OCI-LY3 (cell line): ENCODE measurements at regions not wholly inside any gene's neighbourhood (a gene's known extent, or its start where the extent isn't known, plus 50 kb on each side); places are given as distances from the start of the nearest gene placed in this dataset.

Experiments
- H2AFZ ChIP-seq: fragments of 200-600, 300-600 bp; shearing (Covaris generic); 2 replicates; pipeline ENCODE4 v1.6.0; 2014; ENCODE audit warnings: antibody characterized with exemption, low read depth, low read length
- H3K27ac ChIP-seq: fragments of 200-600, 300-600 bp; sonication (generic); 2 replicates; pipeline ENCODE4 v1.5.1; 2014; ENCODE audit warnings: mild to moderate bottlenecking, low read length, moderate library complexity, mixed read lengths
- H3K27me3 ChIP-seq: fragments of 200-600, 300-600 bp; sonication (generic); 2 replicates; pipeline ENCODE4 v1.6.1; 2014; ENCODE audit warnings: low read depth, low read length, mixed read lengths
- H3K36me3 ChIP-seq: fragments of 200-600, 300-600 bp; sonication (generic); replicated peaks from 2 replicates; pipeline ENCODE3; 2014; ENCODE audit warnings: low read depth, low read length, mixed read lengths
- H3K4me1 ChIP-seq: fragments of 300-600, 200-600 bp; sonication (generic); 2 replicates; pipeline ENCODE4 v1.6.1; 2014; ENCODE audit warnings: low read length, mixed read lengths
- H3K4me2 ChIP-seq: fragments of 200-600, 300-600 bp; sonication (generic); 2 replicates; pipeline ENCODE4 v1.6.1; 2014; ENCODE audit warnings: low read length, mixed read lengths
- H3K4me3 ChIP-seq: fragments of 300-600, 200-600 bp; sonication (generic); 2 replicates; pipeline ENCODE4 v1.5.1; 2014; ENCODE audit warnings: antibody characterized with exemption, mild to moderate bottlenecking, low read length, moderate library complexity
- H3K79me2 ChIP-seq: fragments of 300-600, 200-600 bp; shearing (Covaris generic); 2 replicates; pipeline ENCODE4 v1.6.1; 2014; ENCODE audit warnings: mild to moderate bottlenecking, low read length, mixed read lengths
- H3K9ac ChIP-seq: fragments of 300-600, 200-600 bp; shearing (Covaris generic); 2 replicates; pipeline ENCODE4 v1.6.0; 2014; ENCODE audit warnings: mild to moderate bottlenecking, low read length, moderate library complexity
- H3K9me3 ChIP-seq: fragments of 200-600, 300-600 bp; shearing (Covaris generic); 2 replicates; pipeline ENCODE4 v1.6.1; 2014; ENCODE audit warnings: low read length, mixed read lengths; ENCODE audit not compliant: insufficient read depth
- H4K20me1 ChIP-seq: fragments of 200-600, 300-600 bp; sonication (generic); 2 replicates; pipeline ENCODE4 v1.6.1; 2016; ENCODE audit warnings: low read length, mixed read lengths; ENCODE audit not compliant: insufficient read depth
- EZH2phosphoT487 ChIP-seq: fragments of 200-600 bp; shearing (Covaris generic); IDR thresholded peaks from 2 replicates; pipeline ENCODE4 v1.6.1; 2018; ENCODE audit warnings: antibody characterized with exemption, mixed run types, low read depth
- TF ChIP-seq, protein P1 (sequence below): fragments of 200-600, 300-600 bp; sonication (generic); IDR thresholded peaks from 2 replicates; pipeline ENCODE4 v1.5.1; 2014; ENCODE audit warnings: antibody characterized with exemption, low read length, low read depth

DNA sequence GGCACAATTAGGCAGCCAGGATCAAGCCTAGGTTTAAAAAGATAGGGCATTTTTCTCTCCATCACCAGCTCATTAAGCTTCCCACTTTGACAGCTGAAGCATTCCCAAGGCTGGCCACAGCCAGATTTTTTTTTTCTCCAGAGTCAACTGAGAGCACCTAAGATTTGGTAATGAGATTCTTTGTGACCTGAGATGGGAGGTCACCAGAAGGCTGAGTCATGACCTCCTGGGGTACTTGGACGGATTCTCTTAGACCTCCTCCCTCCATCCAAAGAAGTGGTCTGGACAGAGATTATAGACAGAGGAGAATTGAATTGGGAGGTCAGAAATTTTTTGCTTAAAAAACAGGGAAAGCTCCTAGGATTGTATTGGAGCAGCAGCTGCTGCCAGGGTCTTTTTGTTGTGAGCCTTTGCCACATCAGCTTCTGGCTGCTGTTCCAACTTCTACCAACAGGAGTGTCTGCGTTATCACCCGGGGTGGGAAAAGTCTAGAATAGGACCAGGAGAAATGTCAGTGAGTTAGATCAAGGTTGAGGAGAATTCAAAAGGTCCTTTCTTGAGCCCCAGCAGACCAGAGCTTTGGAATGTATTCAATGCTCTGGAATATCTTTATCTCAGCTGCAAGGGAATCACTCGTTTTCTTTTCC is 221.2 kb upstream of the N4BP1 start:
- no peaks in the 10 kb centered on the region for H3K79me2 ChIP-seq
- H3K27me3 ChIP-seq: no peaks in the 10 kb centered on the region; the same call in 1 of the 2 replicates
- no peaks in the 10 kb centered on the region for H3K4me1 ChIP-seq
- no peak overlapping the region for H3K4me3 ChIP-seq
- no peaks in the 10 kb centered on the region for H3K9me3 ChIP-seq
- H3K4me2 ChIP-seq: no peak overlapping the region
- no peak overlapping the region for H3K9ac ChIP-seq
- no peaks in the 10 kb centered on the region for H3K36me3 ChIP-seq
- H2AFZ ChIP-seq: no peak overlapping the region
- H4K20me1 ChIP-seq: no peaks in the 10 kb centered on the region
- TF ChIP-seq, protein P1, sequence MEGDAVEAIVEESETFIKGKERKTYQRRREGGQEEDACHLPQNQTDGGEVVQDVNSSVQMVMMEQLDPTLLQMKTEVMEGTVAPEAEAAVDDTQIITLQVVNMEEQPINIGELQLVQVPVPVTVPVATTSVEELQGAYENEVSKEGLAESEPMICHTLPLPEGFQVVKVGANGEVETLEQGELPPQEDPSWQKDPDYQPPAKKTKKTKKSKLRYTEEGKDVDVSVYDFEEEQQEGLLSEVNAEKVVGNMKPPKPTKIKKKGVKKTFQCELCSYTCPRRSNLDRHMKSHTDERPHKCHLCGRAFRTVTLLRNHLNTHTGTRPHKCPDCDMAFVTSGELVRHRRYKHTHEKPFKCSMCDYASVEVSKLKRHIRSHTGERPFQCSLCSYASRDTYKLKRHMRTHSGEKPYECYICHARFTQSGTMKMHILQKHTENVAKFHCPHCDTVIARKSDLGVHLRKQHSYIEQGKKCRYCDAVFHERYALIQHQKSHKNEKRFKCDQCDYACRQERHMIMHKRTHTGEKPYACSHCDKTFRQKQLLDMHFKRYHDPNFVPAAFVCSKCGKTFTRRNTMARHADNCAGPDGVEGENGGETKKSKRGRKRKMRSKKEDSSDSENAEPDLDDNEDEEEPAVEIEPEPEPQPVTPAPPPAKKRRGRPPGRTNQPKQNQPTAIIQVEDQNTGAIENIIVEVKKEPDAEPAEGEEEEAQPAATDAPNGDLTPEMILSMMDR: no peak
- no peak for TF ChIP-seq EZH2phosphoT487
- no peak overlapping the region for H3K27ac ChIP-seq

DNA sequence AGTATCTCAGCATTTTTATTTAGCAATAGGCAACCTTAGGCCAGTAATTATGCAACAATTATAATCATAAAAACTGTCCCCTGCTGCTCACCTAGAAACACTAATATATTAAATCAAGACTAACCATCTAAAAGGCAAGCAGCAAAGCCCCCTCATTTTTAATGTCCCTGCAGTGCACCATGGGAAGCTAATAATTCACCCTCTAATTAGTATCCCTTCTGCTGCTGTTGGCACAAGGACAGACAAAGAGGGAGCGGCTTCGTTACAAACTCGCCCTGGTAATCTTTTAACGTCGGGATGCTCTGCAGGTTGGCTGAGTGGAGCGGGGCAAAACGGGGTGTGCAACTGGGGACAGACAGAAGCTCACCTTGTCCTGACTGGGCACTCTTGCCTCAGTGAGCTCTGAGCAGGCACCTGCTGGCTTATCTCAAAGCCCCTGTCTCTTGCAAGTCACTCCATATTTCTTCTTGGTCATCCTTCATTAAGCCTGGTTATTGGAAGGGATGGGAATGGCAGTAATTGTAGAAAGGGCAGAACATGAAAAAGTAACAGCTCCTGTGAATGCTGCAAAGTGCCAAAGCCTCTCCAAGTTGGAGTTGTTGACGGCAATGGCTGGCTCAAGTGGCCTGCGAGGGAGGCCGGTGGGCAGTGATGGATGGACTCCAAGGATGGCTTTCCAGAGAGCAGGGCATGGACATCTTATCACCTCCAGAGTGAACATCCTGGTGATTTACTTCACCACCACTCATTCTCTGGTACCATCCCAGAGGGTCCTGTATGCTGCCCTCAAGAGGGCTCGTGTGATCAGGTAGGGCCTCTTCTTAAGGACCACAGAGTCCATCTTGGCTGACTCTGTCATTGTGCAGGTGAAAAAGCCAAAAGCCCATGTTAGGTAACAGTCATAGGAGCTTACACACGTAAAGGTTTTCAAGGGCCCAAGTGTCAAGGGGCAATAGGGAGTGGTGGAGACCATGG is 219.6 kb upstream of the N4BP1 start:
- H3K4me3 ChIP-seq: no peak overlapping the region
- no peak overlapping the region for H2AFZ ChIP-seq
- H4K20me1 ChIP-seq: no peaks in the 10 kb centered on the region
- no peaks in the 10 kb centered on the region for H3K9me3 ChIP-seq
- H3K27ac ChIP-seq: no peak overlapping the region
- no peaks in the 10 kb centered on the region for H3K4me1 ChIP-seq
- H3K4me2 ChIP-seq: no peak overlapping the region
- H3K36me3 ChIP-seq: no peaks in the 10 kb centered on the region
- H3K9ac ChIP-seq: no peak overlapping the region
- TF ChIP-seq EZH2phosphoT487: no peak
- TF ChIP-seq, protein P1: no peak
- H3K79me2 ChIP-seq: no peaks in the 10 kb centered on the region
- H3K27me3 ChIP-seq: no peaks in the 10 kb centered on the region; the same call in 1 of the 2 replicates

DNA sequence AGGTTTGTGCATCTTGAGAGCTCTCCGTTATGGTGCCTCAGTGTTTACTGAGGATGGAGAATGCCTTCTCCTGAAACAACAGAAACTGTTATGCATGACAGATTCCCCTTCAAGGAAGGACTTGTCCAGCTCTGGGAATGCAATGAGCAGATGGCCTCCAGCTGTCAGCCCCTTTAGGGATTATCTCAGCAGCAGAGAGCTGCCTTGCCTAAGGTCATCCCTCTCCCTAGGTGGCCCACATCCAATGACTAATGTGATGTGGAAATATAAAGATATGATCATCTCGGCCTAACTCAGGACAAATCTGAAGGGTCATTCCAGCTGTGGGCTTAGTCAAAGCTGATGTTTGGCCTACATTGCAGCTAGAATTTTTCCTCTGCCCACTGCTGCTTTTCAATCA is 214.3 kb upstream of the N4BP1 start:
- no peaks in the 10 kb centered on the region for H3K36me3 ChIP-seq
- no peaks in the 10 kb centered on the region; the same call in 1 of the 2 replicates for H3K27me3 ChIP-seq
- no peak overlapping the region for H3K4me3 ChIP-seq
- H3K9me3 ChIP-seq: no peaks in the 10 kb centered on the region
- no peak overlapping the region for H2AFZ ChIP-seq
- no peak overlapping the region for H3K4me2 ChIP-seq
- peaks cover 9% of the 10 kb centered on the region; the same call in 1 of the 2 replicates for H3K4me1 ChIP-seq
- no peak for TF ChIP-seq EZH2phosphoT487
- TF ChIP-seq, protein P1: no peak
- H4K20me1 ChIP-seq: no peaks in the 10 kb centered on the region
- H3K9ac ChIP-seq: no peak overlapping the region
- no peak overlapping the region for H3K27ac ChIP-seq
- no peaks in the 10 kb centered on the region for H3K79me2 ChIP-seq

DNA sequence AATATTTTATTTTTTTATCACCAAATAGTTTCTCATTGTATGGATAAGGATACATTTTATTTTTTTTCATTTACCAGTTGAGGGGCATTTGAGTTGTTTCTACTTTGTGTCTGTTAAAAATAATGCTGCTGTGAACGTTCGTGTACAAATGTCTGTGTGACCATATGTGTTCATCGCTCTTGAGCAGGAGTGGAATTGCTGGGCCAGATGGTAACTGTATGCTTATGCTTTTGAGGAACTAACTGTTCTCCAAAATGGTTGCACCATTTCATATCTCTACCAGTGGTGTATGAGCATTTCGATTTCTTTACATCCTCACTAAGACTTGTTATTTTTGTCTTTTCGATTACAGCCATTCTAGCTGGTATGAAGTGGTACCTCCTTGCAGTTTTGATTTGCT is 212.5 kb upstream of the N4BP1 start:
- H3K36me3 ChIP-seq: no peaks in the 10 kb centered on the region
- H3K27me3 ChIP-seq: no peaks in the 10 kb centered on the region; the same call in 1 of the 2 replicates
- no peaks in the 10 kb centered on the region for H4K20me1 ChIP-seq
- peaks cover 9% of the 10 kb centered on the region; the same call in 1 of the 2 replicates for H3K4me1 ChIP-seq
- H2AFZ ChIP-seq: no peak overlapping the region
- no peak overlapping the region for H3K9ac ChIP-seq
- H3K4me2 ChIP-seq: no peak overlapping the region
- H3K9me3 ChIP-seq: no peaks in the 10 kb centered on the region
- no peak overlapping the region for H3K27ac ChIP-seq
- no peaks in the 10 kb centered on the region for H3K79me2 ChIP-seq
- no peak for TF ChIP-seq EZH2phosphoT487
- TF ChIP-seq, protein P1: no peak
- H3K4me3 ChIP-seq: no peak overlapping the region
